SIG-M5 (cell line): ENCODE measurements at regions not wholly inside any gene's neighbourhood (a gene's known extent, or its start where the extent isn't known, plus 50 kb on each side); places are given as distances from the start of the nearest gene placed in this dataset.

ENCODE experiments used
- DNase-seq: peaks from one replicate; lab custom pipeline; 2025; lab: John Stamatoyannopoulos, UW

DNA sequence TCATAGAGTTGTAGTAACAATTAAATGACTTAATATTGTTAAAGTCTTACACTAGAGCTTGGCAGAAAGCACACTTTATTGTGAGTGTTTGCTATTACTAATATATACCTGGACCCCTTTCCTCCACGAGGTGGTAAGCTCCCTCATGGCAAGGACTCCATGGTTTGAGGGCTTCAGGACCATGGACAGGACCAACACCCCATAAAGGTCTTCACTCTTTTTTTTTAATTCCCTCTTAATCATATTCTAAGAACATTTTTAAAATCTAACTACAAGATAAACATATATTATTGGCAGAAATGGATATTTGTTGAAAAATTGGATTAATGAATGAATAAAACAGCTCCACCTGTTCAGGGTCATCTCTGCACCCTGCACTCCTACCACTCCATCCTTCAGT is 154.5 kb downstream of the CBLN1 start:
- DNase-seq, result no peak

DNA sequence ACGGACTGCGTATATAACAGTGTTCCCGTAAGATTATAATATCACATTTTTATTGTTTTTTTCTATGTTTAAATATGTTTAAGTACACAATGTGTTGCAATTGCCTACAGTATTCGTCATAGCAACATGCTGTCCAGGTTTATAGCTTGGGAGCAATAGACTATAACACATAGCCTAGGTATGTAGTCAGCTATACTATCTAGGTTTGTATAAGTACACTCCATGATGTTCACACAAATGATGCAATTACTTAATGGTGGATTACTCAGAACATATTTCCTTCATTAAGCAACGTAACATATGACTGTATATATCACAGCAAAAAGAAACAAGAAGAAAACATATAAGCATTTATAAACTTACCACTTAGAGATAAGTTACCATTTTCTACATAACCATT is 160.0 kb downstream of the CBLN1 start:
- no peak for DNase-seq

DNA sequence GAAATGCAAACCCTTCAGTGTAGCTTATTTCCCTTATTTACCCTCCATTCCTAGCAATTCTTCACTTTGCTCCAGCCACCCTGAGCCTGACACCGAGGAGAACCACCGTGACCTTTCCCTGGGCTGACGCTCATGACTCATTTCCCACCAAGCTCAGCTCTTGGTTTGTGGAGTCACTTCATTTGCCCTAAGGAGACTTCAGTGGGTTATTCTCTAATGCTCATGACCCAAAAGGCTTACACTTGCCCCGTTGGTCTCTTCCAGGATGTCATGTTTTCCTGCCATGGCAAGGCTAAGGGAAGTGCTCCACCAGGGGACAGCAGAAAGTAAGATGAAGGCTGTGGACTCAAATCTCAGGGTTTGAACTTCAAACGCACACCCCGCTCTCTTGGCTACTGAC is 161.0 kb downstream of the CBLN1 start:
- no peak for DNase-seq

DNA sequence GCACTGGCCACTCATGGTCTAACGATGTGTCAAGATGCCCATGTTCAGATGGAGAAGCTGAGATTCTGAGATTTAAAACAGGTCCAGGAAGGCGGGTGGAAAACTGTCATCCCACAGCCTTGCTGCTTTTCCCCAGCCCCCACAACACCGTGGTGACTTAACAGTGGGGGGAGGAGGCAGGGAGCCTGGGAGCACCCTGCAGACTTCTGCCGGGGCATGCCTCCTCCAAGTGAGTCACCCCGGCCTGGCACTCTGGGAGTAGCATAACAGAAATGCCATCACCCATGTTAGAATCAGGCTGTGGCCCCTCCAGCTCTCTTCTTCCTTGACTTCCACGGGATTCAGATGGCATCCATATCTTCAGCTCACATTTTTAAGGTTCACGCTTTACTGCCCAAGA is 164.8 kb downstream of the CBLN1 start:
- no peak for DNase-seq

DNA sequence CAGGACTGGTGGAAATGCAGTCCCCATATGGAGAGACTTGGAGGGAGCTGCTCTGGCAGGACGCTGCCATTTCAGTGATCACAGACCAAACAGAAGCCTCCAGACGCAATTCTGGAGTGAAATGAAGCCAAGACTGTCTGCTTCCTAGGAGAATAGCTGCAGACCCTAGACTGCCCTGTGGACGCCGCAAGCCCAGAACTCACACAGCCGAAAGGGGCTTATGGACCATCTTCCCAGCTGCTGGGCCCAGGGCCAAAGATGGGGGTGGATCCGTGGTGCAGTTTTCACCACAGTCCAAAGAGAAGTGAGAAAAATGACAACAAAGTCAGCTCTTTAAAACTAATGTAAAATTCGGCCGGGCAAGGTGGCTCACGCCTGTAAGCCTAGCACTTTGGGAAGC is 165.7 kb downstream of the CBLN1 start:
- DNase-seq, result no peak

DNA sequence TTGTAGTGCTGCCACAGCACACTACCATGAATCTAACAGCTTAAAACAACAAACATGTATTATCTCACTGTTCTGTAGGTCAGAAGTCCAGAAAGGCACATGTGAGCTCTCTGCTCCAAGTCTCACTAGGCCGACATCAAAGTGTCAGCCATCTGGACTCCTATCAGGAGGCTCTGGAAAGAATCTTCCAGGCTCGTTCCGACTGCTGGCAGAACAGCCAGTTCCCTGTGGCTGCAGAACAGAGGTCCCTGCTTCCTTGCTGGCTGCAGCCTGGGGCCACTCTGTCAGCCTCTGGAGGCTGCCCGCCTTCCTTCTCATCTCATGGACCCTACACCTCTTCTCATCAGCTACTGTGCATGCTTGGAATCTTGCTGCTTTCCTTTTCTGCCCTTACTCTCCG is 168.9 kb downstream of the CBLN1 start:
- no peak for DNase-seq

DNA sequence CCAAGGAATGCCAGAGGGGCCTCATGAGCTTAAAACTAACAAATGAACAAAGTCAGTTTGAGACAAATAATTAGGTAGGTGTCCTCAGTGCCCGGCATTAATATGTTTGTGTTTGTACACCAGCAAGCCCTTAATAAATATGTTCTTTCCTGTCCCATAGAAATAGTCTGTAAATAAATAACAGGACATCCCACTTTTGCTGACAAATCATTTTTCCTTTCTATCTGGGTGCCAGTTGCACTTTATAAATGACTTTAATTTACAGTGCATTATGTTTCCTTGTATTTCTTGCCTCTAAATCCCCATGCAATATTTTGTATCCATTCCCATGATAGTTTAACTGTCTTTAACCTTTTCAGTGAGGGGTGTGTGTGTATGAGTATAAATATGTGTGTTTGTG is 170.3 kb downstream of the CBLN1 start:
- DNase-seq, result no peak

DNA sequence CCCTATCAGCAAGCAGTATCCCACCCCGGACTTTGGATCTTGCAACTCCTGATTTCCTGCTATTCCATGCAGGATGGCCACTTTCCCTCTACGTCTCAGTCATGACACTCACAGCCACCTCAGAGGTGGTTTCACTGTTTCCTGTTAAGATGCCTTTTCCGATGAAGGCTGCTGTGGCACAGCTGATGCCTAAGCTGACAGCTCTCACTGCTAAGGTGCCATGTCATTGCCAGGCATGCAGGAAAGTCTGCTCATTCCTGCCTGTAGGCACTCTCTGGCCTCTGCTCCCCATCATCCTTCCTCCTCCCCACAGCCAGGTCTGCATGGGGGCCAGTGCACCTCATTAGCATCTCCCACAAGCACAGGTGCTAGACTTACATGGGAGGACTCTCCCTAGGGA is 173.0 kb downstream of the CBLN1 start:
- DNase-seq, result no peak

DNA sequence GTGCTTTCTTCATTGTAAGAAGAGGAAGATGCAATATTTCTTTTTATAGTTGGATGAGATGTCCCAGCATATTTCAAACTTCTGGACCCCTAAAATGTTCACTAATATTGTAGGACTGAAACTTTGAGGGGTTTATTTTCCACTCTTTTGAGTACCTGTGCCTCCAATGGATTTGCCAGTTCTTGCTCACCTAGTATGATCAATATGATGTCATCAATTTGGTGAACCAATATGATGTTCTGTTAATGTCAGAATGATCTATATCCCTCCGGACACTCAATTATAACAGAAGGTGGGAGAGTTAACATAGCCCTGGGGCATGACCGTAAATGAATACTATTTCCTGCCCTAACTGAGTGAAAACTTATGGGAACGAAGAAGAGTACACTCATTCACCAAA is 178.3 kb downstream of the CBLN1 start:
- DNase-seq, result no peak

DNA sequence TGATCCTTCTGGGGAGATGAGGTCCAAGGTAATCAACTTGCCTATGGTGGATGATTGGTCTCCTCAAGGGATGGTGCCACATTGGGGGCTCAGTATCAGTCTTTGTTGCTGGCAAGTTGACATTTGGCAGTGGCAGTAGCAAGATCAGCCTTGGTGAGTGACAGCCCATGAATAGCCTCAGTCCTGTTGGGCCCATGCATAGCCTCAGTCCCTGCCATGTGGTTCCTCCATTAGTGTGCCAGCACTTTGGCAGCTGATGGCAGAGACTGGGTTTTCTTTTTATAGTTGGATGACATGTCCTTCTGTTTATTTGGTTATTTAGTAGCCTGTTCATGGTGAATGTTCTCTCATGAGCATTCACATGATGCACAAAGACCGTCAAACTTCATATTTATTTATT is 179.6 kb downstream of the CBLN1 start:
- no peak for DNase-seq

DNA sequence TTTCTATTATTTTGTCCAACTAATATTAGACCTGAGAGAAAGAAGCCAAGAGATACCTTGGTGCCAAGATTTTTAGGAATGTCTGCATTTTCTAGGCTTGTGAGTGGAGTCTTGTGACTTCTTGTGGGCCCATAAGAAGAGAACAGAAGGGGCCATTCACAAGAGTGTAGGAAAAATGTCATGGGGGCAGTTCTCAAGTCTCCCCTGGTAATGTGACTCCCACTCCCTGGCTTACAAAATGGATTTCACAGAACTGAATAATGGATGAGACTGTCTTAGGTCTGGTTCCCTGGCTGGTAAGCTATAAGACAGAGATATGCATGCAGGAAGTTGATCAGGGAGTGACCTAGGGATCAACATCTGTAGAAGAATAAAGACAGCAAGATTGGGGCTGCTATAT is 181.3 kb downstream of the CBLN1 start:
- DNase-seq, result no peak

DNA sequence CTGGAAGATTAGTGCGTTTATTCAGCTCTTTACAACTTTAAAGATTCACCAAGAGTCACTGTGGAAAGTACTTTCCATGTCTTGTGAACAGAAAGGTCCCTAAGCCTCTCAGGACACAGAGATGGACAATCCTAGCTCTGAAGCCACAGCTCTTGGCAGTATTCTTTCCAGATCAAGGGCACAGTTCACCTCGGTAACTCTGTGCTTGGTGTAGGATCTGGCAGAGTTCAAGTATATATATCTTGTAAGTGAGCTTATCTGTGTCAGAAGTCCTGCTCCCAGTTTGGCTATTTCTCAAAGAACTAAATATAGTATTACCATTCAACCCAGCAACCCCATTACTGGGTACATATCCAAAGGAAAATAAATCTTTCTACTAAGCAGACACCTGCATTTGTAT is 183.7 kb downstream of the CBLN1 start:
- DNase-seq, result no peak

DNA sequence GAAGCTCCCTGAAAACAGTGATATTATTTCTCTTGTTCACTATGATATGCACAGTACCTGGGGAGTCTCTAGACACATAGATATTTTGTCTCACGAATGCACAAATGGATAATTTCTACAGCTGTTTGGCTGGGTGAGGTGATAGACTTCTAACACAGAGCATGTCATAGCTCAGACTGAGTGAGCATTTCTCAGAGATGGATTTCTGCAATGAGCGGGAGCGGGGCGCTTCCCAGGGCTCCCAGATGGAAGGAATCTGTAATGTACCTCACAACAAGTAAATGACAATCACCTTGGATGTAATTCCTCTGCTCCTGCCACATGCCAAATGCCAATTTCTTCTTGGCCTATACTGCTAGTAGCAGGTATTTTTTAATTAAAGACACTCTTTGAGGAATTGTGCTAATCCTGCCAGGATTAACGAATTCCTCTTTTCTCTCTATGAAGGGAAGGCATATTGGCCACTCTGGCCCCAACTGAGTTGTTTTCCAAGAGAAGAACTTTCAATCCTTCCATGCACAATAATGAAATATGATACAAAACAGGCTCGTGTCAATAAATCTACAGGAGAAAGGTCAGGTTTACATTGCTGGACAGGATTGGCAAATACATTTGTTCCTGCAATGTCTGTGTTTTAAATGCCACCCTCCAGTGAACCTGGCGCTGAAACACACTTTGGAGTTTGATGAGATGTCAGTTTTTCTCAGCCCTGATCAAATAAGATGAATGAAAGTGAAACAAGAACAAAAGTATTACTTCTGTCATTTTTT is 185.3 kb downstream of the CBLN1 start:
- DNase-seq, result no peak

DNA sequence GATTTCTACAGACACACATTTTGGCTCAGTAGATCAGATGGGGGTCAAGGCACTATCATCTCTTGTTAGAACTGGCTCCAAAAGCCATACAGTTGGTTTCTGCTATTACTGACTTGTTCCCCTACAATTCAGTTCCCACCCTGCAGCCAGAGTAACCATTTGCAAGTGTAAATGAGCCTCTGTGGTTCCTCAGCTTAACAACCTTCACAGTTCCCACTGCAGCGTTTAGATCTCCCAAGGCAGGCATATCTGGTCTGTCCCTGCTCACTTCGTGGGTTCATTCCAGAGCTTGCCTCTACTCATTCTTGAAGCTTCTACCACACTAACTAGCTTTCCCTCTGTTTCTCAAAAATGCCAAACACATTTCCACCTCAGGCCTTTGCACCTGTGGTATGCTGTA is 186.1 kb downstream of the CBLN1 start:
- no peak for DNase-seq

DNA sequence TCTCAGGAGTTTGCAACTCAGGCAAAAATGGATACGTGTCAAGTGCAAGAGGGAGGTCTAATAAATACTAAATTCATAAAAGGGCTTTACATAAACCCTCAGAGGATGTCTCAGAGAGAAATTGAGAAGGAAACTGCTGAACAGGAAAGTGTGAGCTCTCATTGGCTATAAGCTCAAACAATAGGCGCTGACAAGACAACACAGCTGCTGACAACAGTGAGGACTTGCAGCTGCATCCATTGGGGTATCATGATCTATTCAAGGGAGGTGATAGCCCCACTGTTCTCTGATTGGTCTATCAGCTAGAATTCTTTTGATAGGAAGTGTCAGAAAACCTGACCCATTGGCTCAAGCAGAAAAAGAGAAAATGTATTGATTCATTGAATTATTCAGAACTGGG is 187.2 kb downstream of the CBLN1 start:
- no peak for DNase-seq

DNA sequence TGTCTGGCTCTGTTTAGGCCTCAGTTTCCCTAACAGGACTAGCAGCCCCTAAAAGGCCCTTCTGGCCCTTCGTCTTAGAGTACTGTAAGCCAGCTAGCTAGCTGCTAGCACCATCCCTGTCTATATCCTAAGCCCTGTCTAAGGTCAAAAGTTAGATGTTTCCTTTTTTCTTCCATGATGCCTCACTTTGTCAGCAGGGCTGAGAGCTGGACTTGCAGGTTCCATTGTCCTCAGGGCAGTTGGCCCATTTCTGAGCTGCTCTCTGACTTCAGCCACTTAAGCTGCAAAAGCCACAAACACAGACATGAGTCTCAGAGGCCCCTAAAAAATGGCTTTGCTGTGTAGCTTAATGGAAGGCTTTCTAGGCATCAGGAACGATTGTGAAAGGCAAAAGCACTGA is 187.7 kb downstream of the CBLN1 start:
- no peak for DNase-seq

DNA sequence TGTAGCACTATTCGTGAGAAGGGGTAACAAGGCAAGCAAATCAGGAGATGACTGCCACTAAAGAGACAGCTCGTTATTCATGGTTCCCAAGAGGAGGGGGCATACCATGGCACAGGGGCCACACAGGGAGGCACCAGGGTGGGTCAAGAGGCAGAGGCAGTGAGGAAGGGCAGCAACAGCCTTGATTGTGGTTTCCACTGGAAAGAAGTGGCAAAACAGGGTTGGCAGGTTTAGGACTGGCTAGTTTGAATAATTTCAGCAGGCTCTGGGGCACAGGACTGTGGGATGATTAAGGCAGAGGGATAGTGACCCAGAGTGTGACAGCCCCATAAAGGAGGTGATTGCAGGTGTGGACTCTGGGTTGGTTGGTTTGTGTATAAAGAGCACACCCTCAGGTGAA is 188.9 kb downstream of the CBLN1 start:
- no peak for DNase-seq

DNA sequence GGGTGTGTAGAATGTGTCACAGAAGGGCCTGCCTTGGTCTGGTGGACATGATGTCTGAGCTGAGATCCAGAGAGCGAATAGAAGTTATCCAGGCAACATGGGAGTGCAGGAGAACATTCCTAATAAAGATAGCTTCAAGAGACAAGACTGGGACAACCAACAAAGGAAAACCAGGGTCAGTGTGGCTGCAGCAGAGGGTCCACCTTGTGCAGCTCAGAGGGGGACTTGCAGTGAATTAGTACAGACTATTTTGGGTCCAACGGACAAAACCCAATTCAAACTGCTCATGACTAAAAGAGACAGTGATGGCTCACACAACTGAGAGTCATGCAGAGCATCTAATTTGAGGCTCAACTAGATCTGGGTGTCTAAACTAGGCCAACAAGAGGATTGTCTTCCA is 192.1 kb downstream of the CBLN1 start:
- no peak for DNase-seq

DNA sequence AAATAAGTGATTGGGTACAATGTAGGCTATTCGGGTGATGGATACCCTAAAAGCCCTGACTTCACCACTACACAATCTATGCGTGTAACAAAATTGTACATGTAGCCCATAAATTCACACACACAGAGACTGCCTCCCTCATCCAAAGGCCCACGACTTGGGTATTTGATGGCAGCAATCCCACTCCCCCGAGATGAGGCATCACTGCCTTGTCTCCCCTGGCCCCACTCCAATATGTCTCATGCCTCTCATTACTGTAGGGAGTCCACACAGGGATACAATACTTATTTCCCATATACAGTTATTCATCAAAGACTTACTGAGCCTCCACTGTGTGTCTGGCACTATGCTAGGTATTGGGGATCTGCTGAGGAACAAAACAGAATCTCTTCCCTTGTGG is 192.6 kb downstream of the CBLN1 start:
- DNase-seq, result no peak

DNA sequence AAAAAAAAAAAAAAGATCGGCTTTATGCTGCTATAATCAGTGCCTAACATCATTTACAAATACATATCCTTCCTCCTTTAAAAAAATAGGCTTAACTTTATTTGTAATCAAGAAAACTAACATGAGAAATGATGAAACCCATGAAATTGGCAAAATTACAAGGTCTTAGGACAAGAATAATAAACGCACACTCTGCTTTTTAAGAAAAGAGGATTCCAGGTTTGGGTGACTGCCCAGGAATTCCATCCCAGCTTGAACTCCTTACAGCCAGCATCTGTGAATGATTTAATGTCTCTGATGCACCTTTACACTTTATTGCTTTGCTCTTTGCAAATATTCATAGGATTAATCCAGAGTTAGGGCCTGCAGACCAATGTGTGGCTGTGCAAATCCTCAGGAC is 196.0 kb downstream of the CBLN1 start:
- no peak for DNase-seq

DNA sequence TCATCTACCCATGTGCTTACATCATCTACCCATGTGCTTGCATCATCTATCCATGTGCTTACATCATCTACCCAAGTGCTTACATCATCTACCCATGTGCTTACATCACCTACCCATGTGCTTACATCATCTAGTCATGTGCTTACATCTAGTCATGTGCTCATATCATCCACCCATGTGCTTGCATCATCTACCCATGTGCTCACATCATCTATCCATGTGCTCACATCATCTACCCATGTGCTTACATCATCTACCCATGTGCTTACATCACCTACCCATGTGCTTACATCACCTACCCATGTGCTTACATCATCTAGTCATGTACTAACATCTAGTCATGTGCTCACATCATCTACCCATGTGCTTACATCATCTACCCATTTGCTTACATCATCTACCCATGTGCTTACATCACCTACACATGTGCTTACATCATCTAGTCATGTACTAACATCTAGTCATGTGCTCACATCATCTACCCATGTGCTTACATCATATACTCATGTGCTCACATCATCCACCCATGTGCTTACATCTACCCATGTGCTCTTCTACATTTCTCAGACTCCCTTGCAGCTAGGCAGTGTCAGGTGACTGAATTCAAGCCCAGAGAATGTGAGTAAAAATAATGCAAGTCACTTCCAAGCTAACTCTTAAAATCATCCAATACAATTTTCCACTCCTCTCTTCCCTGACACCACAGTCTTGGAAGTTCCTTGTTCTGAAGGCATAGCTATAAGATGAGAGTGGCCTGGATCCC is 196.8 kb downstream of the CBLN1 start:
- DNase-seq, result no peak

DNA sequence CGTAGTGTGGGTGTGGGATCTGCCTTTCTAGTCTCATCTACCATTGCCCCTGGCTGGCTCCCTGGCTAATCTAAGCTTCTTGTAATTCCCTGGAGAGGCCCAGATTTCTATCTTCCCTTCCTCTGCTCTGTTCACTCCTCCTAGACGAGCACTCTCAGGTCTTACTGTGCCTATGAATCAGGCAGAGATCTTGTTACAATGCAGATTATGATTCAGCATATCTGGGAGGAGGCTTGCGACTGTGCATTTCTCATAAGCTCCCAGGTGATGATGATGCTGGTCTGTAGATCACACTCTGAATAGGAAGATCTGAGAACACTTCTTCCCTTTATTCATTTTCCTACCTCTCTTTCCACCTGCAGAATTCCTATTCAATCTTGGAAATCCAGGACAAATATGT is 200.1 kb downstream of the CBLN1 start:
- DNase-seq, result no peak

DNA sequence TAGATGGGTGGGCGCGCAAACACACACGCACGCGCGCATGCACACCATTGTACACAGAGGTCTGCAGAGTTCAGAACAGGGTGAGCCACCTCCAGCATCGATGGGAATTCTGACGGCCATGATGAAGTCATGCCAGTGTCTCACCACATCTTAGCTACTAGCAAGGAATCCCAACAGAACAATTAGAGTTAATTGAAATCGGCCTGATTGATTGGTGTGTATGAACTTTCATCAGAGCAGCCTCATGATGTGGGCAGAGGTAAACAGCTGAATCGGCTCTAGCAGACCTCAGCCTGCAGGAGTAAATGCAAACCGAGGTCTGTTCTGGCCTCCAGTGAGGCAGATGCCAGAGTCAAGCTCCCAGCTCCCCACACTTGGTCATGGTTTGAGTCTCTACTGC is 200.6 kb downstream of the CBLN1 start:
- no peak for DNase-seq

DNA sequence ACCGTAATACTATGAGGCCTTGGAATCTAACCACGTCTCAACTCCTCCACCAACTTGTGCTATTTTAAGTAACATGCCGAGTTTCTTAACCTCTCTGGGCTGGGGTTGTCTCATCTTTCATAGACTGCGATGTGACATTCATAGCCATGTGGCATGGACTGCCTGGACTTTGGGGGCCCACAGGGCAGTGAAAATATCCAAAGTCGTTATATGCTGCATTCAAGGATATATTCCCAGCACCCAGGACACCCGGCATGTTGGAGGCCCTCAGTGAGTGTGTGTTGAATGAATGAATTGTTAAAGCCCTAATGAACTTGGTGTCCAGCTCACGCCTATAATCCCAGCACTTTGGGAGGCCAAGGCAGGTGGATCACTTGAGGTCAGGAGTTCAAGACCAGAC is 203.1 kb downstream of the CBLN1 start:
- DNase-seq, result no peak
